Gastroesophageal sphincter (tissue), 3 donors: ENCODE measurements at regions not wholly inside any gene's neighbourhood (a gene's known extent, or its start where the extent isn't known, plus 50 kb on each side); places are given as distances from the start of the nearest gene placed in this dataset.

Source experiments
- POLR2A ChIP-seq, 2 donors: fragments of 450-650 bp; IDR thresholded peaks; one replicate each; pipeline ENCODE4 v1.6.1; 2017; ENCODE audit warnings: antibody characterized with exemption in 2 of 2, mild to moderate bottlenecking in 2 of 2, moderate library complexity in 1 of 2
- POLR2AphosphoS5 ChIP-seq: sonication (generic); formaldehyde crosslinking; IDR thresholded peaks from one replicate; pipeline ENCODE4 v1.6.1; 2017; ENCODE audit warnings: antibody characterized with exemption
- TF ChIP-seq, protein P1 (sequence below), 4 experiments: fragments of 200-600 bp in 2 of 4; fragments of 450-650 bp in 2 of 4; sonication (generic) in 1 of 4; IDR thresholded peaks; one replicate each; pipeline ENCODE4 v1.5.1; 2017 to 2019; ENCODE audit warnings: antibody characterized with exemption in 4 of 4, mild to moderate bottlenecking in 2 of 4, moderate library complexity in 2 of 4

DNA sequence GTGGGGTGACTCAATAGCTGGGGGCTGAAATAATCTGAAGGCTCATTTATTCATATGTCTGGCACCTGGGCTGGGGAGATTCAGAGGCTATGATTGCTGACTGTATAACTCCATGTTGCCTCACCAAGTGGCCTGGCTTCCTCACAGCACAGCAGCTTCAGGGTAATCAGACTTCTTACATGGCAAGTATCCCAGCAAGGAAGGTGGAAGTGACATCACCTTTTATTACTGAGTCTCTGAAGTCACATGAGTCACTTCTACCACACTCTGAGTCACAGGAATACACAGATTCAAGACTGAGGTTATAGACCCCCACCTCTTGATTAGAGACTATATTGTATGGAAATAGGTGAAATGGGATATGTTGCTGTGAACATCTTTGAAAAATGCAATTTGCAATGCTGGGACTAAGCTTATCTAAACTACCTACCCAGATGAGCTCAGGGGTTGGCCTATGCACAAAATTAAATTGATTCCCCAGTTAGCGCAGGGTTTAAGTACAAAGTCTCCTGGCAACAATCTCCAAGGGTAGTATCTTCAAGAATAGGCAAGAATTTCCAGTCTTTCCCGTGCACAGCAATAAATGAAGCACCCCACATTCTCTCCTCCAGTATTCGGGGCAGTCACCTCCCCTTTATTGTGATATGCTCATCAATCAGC lies 553.1 kb downstream of the LRRC70 start:
- TF ChIP-seq, protein P1, sequence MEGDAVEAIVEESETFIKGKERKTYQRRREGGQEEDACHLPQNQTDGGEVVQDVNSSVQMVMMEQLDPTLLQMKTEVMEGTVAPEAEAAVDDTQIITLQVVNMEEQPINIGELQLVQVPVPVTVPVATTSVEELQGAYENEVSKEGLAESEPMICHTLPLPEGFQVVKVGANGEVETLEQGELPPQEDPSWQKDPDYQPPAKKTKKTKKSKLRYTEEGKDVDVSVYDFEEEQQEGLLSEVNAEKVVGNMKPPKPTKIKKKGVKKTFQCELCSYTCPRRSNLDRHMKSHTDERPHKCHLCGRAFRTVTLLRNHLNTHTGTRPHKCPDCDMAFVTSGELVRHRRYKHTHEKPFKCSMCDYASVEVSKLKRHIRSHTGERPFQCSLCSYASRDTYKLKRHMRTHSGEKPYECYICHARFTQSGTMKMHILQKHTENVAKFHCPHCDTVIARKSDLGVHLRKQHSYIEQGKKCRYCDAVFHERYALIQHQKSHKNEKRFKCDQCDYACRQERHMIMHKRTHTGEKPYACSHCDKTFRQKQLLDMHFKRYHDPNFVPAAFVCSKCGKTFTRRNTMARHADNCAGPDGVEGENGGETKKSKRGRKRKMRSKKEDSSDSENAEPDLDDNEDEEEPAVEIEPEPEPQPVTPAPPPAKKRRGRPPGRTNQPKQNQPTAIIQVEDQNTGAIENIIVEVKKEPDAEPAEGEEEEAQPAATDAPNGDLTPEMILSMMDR (IDR thresholded peaks at IDR 0.05): no peak
- TF ChIP-seq POLR2AphosphoS5: no peak
- TF ChIP-seq POLR2A (IDR thresholded peaks at IDR 0.05): no peak
